Hepatocyte (in vitro differentiated cells): ENCODE measurements at regions not wholly inside any gene's neighbourhood (a gene's known extent, or its start where the extent isn't known, plus 50 kb on each side); places are given as distances from the start of the nearest gene placed in this dataset.

Experiments used
- DNase-seq: peaks from one replicate; pipeline ENCODE4 v3.0.0-alpha.2; 2016; ENCODE audit warnings: low spot score
- H2AFZ ChIP-seq: fragments of 200-600 bp; sonication (generic); 2 replicates; pipeline ENCODE4 v1.6.0; 2016; ENCODE audit warnings: antibody characterized with exemption, mild to moderate bottlenecking
- H3K27ac ChIP-seq: fragments of 200-600 bp; sonication (generic); 2 replicates; pipeline ENCODE4 v1.5.1; 2016; ENCODE audit warnings: mild to moderate bottlenecking
- H3K27me3 ChIP-seq: fragments of 200-600 bp; sonication (generic); 2 replicates; pipeline ENCODE4 v1.6.1; 2016
- H3K36me3 ChIP-seq: fragments of 200-600 bp; sonication (generic); replicated peaks from 2 replicates; pipeline ENCODE4 v1.5.1; 2016; ENCODE audit warnings: low read depth; ENCODE audit not compliant: insufficient read depth
- H3K4me1 ChIP-seq: fragments of 200-600 bp; sonication (generic); 2 replicates; pipeline ENCODE4 v1.5.1; 2016; ENCODE audit warnings: mild to moderate bottlenecking, moderate library complexity; ENCODE audit not compliant: insufficient read depth
- H3K4me2 ChIP-seq: fragments of 200-600 bp; sonication (generic); 2 replicates; pipeline ENCODE4 v1.6.0; 2016
- H3K4me3 ChIP-seq: fragments of 200-600 bp; sonication (generic); 2 replicates; pipeline ENCODE4 v1.5.1; 2016; ENCODE audit warnings: mild to moderate bottlenecking
- H3K79me2 ChIP-seq: fragments of 200-600 bp; sonication (generic); 2 replicates; pipeline ENCODE4 v1.6.0; 2017; ENCODE audit warnings: mild to moderate bottlenecking
- H3K9me2 ChIP-seq: fragments of 200-600 bp; sonication (generic); replicated peaks from 2 replicates; pipeline ENCODE4 v1.6.0; 2017; ENCODE audit warnings: mild to moderate bottlenecking; ENCODE audit not compliant: insufficient read depth
- H3K9me3 ChIP-seq: fragments of 200-600 bp; sonication (generic); 2 replicates; pipeline ENCODE4 v1.5.1; 2016; ENCODE audit warnings: low read depth, mild to moderate bottlenecking
- H4K20me1 ChIP-seq: fragments of 200-600 bp; sonication (generic); 2 replicates; pipeline ENCODE4 v1.6.0; 2016; ENCODE audit warnings: mild to moderate bottlenecking; ENCODE audit not compliant: insufficient read depth, poor library complexity, severe bottlenecking
- CTCF ChIP-seq: fragments of 200-600 bp; sonication (generic); IDR thresholded peaks from 2 replicates; pipeline ENCODE4 v1.5.1; 2016; ENCODE audit warnings: antibody characterized with exemption, mild to moderate bottlenecking; ENCODE audit not compliant: poor library complexity
- EZH2 ChIP-seq: fragments of 200-600 bp; sonication (generic); IDR thresholded peaks from 2 replicates; pipeline ENCODE4 v1.6.1; 2016; ENCODE audit warnings: antibody characterized with exemption, mild to moderate bottlenecking, borderline replicate concordance
- EZH2phosphoT487 ChIP-seq: fragments of 200-600 bp; sonication (generic); IDR thresholded peaks from one replicate; pipeline ENCODE4 v1.6.1; 2018; ENCODE audit warnings: antibody characterized with exemption, mild to moderate bottlenecking, low read depth, moderate library complexity; ENCODE audit not compliant: unreplicated experiment, severe bottlenecking
- WGBS: methylation state at CpG from one replicate; pipeline ENCODE4 v1.1.6; 2016; ENCODE audit warnings: low lambda C conversion rate; ENCODE audit errors: missing lambda C conversion rate; 5-methylcytosine and 5-hydroxymethylcytosine counted together

DNA sequence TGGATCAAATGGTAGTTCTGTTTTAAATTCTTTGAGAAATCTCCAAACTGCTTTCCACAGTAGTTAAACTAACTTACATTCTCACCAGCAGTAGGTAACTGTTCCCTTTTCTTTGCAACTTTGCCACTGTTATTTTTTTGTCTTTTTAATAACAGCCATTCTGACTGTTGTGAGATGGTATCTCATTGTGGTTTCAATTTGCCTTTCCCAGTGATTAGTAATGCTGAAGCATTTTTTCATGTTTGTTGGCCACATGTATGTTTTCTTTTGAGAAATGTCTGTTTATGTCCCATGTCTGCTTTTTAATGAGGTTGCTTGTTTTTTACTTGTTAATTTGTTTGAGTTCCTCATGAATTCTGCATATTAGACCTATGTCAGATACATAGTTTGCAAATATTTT is 198.8 kb downstream of the RAB28 start:
- H3K9me3 ChIP-seq: peaks cover 4% of the 10 kb centered on the region
- TF ChIP-seq EZH2 (no peak), EZH2phosphoT487 (no peak), CTCF (no peak)
- no peak overlapping the region for H2AFZ ChIP-seq
- H3K27ac ChIP-seq: no peak overlapping the region
- H3K4me2 ChIP-seq: no peak overlapping the region
- H3K79me2 ChIP-seq: no peaks in the 10 kb centered on the region
- no peaks in the 10 kb centered on the region for H3K4me1 ChIP-seq
- H3K27me3 ChIP-seq: no peaks in the 10 kb centered on the region
- no peaks in the 10 kb centered on the region for H3K9me2 ChIP-seq
- no peaks in the 10 kb centered on the region for H4K20me1 ChIP-seq
- no peak overlapping the region for H3K4me3 ChIP-seq
- H3K36me3 ChIP-seq: no peaks in the 10 kb centered on the region
- DNase-seq: no peak

DNA sequence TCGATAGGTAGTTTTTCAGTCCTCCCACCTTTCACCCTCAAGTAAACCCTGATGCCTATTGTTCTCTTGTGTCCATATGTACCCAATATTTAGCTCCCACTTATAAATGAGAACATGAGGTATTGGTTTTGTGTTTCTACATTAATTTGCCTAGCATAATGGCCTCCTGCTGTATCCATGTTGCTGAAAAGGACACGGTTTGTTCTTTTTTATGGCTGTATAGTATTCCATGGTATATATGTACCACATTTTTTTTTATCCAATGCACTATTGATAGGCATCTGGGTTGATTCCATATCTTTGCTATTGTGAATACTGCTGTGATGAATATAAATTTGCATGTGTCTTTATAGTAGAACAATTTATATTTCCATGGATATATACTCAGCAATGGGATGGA is 199.2 kb downstream of the RAB28 start:
- WGBS: 85% methylated on average over 2 of the region's 2 CpGs
- Histone ChIP-seq H4K20me1 (no peaks in the 10 kb centered on the region), H3K9me3 (peaks cover 4% of the 10 kb centered on the region), H3K4me2 (no peak overlapping the region), H3K36me3 (no peaks in the 10 kb centered on the region), H3K79me2 (no peaks in the 10 kb centered on the region), H3K4me3 (no peak overlapping the region), H3K27me3 (no peaks in the 10 kb centered on the region), H3K4me1 (no peaks in the 10 kb centered on the region), H2AFZ (no peak overlapping the region), H3K27ac (no peak overlapping the region), H3K9me2 (no peaks in the 10 kb centered on the region)
- no peak for TF ChIP-seq CTCF
- TF ChIP-seq EZH2: no peak
- TF ChIP-seq EZH2phosphoT487: no peak
- no peak for DNase-seq

DNA sequence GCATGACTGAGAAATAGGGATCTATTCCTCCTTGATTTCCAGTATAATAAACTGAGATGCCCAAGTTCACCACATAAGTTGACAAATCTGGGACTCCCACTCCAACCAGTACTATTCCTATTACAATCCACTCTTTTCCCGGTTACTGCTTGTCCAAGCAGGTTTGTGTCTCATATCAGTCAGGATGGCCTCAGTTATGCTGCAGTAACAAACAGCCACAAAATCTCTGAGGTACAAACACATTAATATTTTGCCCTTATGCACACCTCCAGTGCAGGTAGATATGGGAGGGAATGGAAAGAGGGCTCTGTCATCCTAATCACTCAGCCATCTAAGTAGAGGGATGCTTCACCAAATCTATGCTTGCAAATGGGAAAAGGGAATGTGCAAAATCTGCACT is 207.8 kb downstream of the RAB28 start:
- no peak for TF ChIP-seq EZH2phosphoT487
- no peak for TF ChIP-seq CTCF
- no peak for TF ChIP-seq EZH2
- Histone ChIP-seq H3K36me3 (no peaks in the 10 kb centered on the region), H3K4me1 (no peaks in the 10 kb centered on the region), H3K4me3 (no peak overlapping the region), H3K9me3 (no peaks in the 10 kb centered on the region), H3K27me3 (no peaks in the 10 kb centered on the region), H3K4me2 (no peak overlapping the region), H3K79me2 (no peaks in the 10 kb centered on the region), H2AFZ (no peak overlapping the region), H4K20me1 (no peaks in the 10 kb centered on the region), H3K27ac (no peak overlapping the region), H3K9me2 (no peaks in the 10 kb centered on the region)
- WGBS: 96% methylated on average over 1 of the region's 1 CpG
- DNase-seq: no peak

DNA sequence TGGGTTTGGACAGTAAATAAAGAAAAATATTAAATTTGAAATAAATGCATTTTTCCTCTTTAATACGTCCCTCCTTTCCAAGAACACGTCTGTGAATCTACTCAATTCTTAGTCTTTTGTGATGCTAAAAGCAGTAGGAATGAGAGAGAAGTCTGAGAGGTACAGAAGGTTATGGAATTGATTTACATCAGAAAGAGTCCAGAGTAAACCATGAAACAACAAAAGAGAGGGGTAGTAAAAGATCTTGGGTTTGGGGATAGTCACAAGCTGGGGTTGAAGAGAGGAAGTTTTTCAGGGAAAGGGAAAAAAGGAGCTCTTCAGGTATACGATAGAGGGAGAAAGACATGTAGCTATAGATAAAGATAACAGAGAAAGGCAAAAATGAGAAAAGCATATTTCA is 215.4 kb downstream of the RAB28 start:
- Histone ChIP-seq H4K20me1 (no peaks in the 10 kb centered on the region), H3K4me2 (no peak overlapping the region), H3K4me3 (no peak overlapping the region), H3K27ac (no peak overlapping the region), H3K9me2 (no peaks in the 10 kb centered on the region), H3K9me3 (no peaks in the 10 kb centered on the region), H3K4me1 (no peaks in the 10 kb centered on the region), H3K36me3 (no peaks in the 10 kb centered on the region), H3K27me3 (no peaks in the 10 kb centered on the region), H3K79me2 (no peaks in the 10 kb centered on the region), H2AFZ (no peak overlapping the region)
- no peak for TF ChIP-seq CTCF
- TF ChIP-seq EZH2: no peak
- TF ChIP-seq EZH2phosphoT487: no peak
- 72% methylated on average over 3 of the region's 3 CpGs for WGBS
- DNase-seq: no peak
